H1 (cell line): ENCODE measurements at regions not wholly inside any gene's neighbourhood (a gene's known extent, or its start where the extent isn't known, plus 50 kb on each side); places are given as distances from the start of the nearest gene placed in this dataset.

Experiments used
- ATF3 ChIP-seq: IDR thresholded peaks from 2 replicates; pipeline ENCODE4 v1.6.1; 2011; ENCODE audit warnings: low read depth, mild to moderate bottlenecking, low read length; ENCODE audit not compliant: insufficient read depth
- CBX8 ChIP-seq: fragments of 300-800, 300-1000 bp; sonication (generic); IDR thresholded peaks from 2 replicates; pipeline ENCODE4 v1.7.1; 2016; ENCODE audit warnings: low read depth, low read length, borderline replicate concordance
- CREB1 ChIP-seq: IDR thresholded peaks from 2 replicates; pipeline ENCODE4 v1.6.1; 2012; ENCODE audit warnings: inconsistent platforms
- EP300 ChIP-seq, 2 experiments: IDR thresholded peaks; 1 replicate in 1 of 2; 2 replicates in 1 of 2; pipeline ENCODE4 v1.6.1; 2011 to 2012; ENCODE audit warnings: low read depth in 2 of 2, low read length in 2 of 2, mild to moderate bottlenecking in 2 of 2, borderline replicate concordance in 1 of 2, inconsistent platforms in 1 of 2, moderate library complexity in 1 of 2
- EZH2 ChIP-seq: fragments of 200-600 bp; sonication (generic); IDR thresholded peaks from 2 replicates; pipeline ENCODE4 v1.7.1; 2012; ENCODE audit warnings: low read depth, mild to moderate bottlenecking, moderate library complexity, low read length, inconsistent platforms; ENCODE audit not compliant: severe bottlenecking
- JUN ChIP-seq: IDR thresholded peaks from 2 replicates; pipeline ENCODE4 v1.6.1; 2011; ENCODE audit warnings: low read depth, mild to moderate bottlenecking, improper control_type of control experiment, low read length
- JUND ChIP-seq: IDR thresholded peaks from 2 replicates; pipeline ENCODE4 v1.6.1; 2011; ENCODE audit warnings: mild to moderate bottlenecking, improper control_type of control experiment, low read length
- PHF8 ChIP-seq: fragments of 200-600 bp; sonication (generic); conservative IDR thresholded peaks from 2 replicates; pipeline ENCODE4 v1.7.1; 2012; ENCODE audit warnings: low read depth, mild to moderate bottlenecking, inconsistent platforms, low read length, moderate library complexity
- POLR2AphosphoS5 ChIP-seq: IDR thresholded peaks from 2 replicates; pipeline ENCODE4 v1.6.1; 2011; ENCODE audit warnings: low read depth, low read length
- TAF1 ChIP-seq: IDR thresholded peaks from 2 replicates; pipeline ENCODE4 v1.6.1; 2011; ENCODE audit warnings: mild to moderate bottlenecking, low read depth, low read length
- YY1 ChIP-seq: IDR thresholded peaks from 2 replicates; pipeline ENCODE4 v1.6.1; 2011; ENCODE audit warnings: low read depth, mild to moderate bottlenecking, low read length
- TF ChIP-seq, protein P1 (sequence below), 3 experiments: IDR thresholded peaks; 1 replicate in 2 of 3; 2 replicates in 1 of 3; pipeline versions ENCODE4 v1.5.1 to v1.6.1; 2011; ENCODE audit warnings: low read length in 3 of 3, mild to moderate bottlenecking in 3 of 3, inconsistent platforms in 2 of 3, low read depth in 1 of 3, moderate library complexity in 1 of 3; ENCODE audit not compliant: insufficient read depth in 1 of 3; ENCODE audit errors: control extremely low read depth in 1 of 3

- TF ChIP-seq PHF8 (no peak), EZH2 (no peak), JUND (no peak), CBX8 (no peak), EP300 (IDR thresholded peaks at IDR 0.05; ENCODE audit: borderline replicate concordance in 1 of 2, low read depth in 2 of 2, low read length in 2 of 2) (no peak), YY1 (peak; percentile 68; the same call in 1 of the 2 replicates), ATF3 (no peak), POLR2AphosphoS5 (no peak), JUN (no peak), TAF1 (no peak), CREB1 (peak; percentile 87)
- TF ChIP-seq, protein P1, sequence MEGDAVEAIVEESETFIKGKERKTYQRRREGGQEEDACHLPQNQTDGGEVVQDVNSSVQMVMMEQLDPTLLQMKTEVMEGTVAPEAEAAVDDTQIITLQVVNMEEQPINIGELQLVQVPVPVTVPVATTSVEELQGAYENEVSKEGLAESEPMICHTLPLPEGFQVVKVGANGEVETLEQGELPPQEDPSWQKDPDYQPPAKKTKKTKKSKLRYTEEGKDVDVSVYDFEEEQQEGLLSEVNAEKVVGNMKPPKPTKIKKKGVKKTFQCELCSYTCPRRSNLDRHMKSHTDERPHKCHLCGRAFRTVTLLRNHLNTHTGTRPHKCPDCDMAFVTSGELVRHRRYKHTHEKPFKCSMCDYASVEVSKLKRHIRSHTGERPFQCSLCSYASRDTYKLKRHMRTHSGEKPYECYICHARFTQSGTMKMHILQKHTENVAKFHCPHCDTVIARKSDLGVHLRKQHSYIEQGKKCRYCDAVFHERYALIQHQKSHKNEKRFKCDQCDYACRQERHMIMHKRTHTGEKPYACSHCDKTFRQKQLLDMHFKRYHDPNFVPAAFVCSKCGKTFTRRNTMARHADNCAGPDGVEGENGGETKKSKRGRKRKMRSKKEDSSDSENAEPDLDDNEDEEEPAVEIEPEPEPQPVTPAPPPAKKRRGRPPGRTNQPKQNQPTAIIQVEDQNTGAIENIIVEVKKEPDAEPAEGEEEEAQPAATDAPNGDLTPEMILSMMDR (IDR thresholded peaks at IDR 0.05; ENCODE audit: control extremely low read depth in 1 of 3, insufficient read depth in 1 of 3, low read depth in 1 of 3, low read length in 3 of 3) = no peak
Observed at GRCh38 chr6:27545271-27546046, 72.6 kb upstream of the ZNF184 start.
